Esophagus muscularis mucosa (tissue), 4 donors: ENCODE measurements at regions not wholly inside any gene's neighbourhood (a gene's known extent, or its start where the extent isn't known, plus 50 kb on each side); places are given as distances from the start of the nearest gene placed in this dataset.

ENCODE experiments used
- DNase-seq: peaks from one replicate; pipeline ENCODE4 v3.0.0-alpha.2; 2017; ENCODE audit errors: extremely low spot score
- H3K27ac ChIP-seq, 4 donors: fragments of 200-600 bp; sonication (generic); replicated peaks in 1 of 4; 1 replicate in 3 of 4; 2 replicates in 1 of 4; pipeline ENCODE4 v1.5.1; 2016 to 2019; ENCODE audit warnings: mild to moderate bottlenecking in 1 of 4
- H3K27me3 ChIP-seq, 4 donors: fragments of 200-600 bp; sonication (generic); one replicate each; pipeline versions ENCODE4 v1.5.1 to v1.6.0; 2016 to 2019
- H3K36me3 ChIP-seq, 4 donors: fragments of 200-600 bp; sonication (generic); one replicate each; pipeline ENCODE4 v1.5.1; 2016 to 2019
- H3K4me1 ChIP-seq, 4 donors: fragments of 200-600 bp; sonication (generic); one replicate each; pipeline ENCODE4 v1.5.1; 2016 to 2019
- H3K4me3 ChIP-seq, 4 donors: fragments of 200-600 bp; sonication (generic); 1 replicate in 2 of 4; 2 replicates in 2 of 4; pipeline ENCODE4 v1.5.1; 2016 to 2019; ENCODE audit warnings: mild to moderate bottlenecking in 4 of 4, moderate library complexity in 1 of 4
- H3K9me3 ChIP-seq, 4 donors: fragments of 200-600 bp; sonication (generic); 1 replicate in 3 of 4; 2 replicates in 1 of 4; pipeline ENCODE4 v1.5.1; 2016 to 2019
- CTCF ChIP-seq, 3 experiments: fragments of 200-600 bp in 2 of 3; fragments of 450-650 bp in 1 of 3; sonication (generic) in 2 of 3; IDR thresholded peaks; one replicate each; pipeline ENCODE4 v1.5.1; 2017 to 2019; ENCODE audit warnings: antibody characterized with exemption in 3 of 3, mild to moderate bottlenecking in 2 of 3, moderate library complexity in 1 of 3
- EP300 ChIP-seq: sonication (generic); formaldehyde crosslinking; IDR thresholded peaks from one replicate; pipeline ENCODE4 v1.6.1; 2017; ENCODE audit warnings: antibody characterized with exemption
- POLR2A ChIP-seq: fragments of 450-650 bp; IDR thresholded peaks from one replicate; pipeline ENCODE4 v1.6.1; 2017; ENCODE audit warnings: antibody characterized with exemption, moderate library complexity, mild to moderate bottlenecking, low read depth
- POLR2AphosphoS5 ChIP-seq, 2 donors: sonication (generic); formaldehyde crosslinking; IDR thresholded peaks; one replicate each; pipeline ENCODE4 v1.6.1; 2017; ENCODE audit warnings: antibody characterized with exemption in 2 of 2
- WGBS: methylation state at CpG from one replicate; pipeline ENCODE4 v1.1.5; 2018; 5-methylcytosine and 5-hydroxymethylcytosine counted together
- intact Hi-C: fragments of 100-400 bp; cut with DNase I; formaldehyde crosslinking; loops from one replicate; pipeline ENCODE4 v1.15.1; 2023

GRCh38 chr4:62676962-62677361, 1476.8 kb downstream of the ADGRL3 start:
- TF ChIP-seq EP300 (no peak), CTCF (IDR thresholded peaks at IDR 0.05) (no peak), POLR2AphosphoS5 (IDR thresholded peaks at IDR 0.05) (no peak), POLR2A (no peak)
- no peak overlapping the region for H3K4me3 ChIP-seq
- 78% methylated on average over 2 of the region's 2 CpGs for WGBS
- no peaks in the 10 kb centered on the region for H3K27me3 ChIP-seq
- intact Hi-C loops, result no loop called here
- peaks cover 0 to 6% (median 4%) of the 10 kb centered on the region in 4 donors for H3K9me3 ChIP-seq
- no peaks in the 10 kb centered on the region for H3K4me1 ChIP-seq
- no peak for DNase-seq
- no peaks in the 10 kb centered on the region for H3K36me3 ChIP-seq
- H3K27ac ChIP-seq, result no peak overlapping the region

GRCh38 chr4:62670514-62670913, 1470.4 kb downstream of the ADGRL3 start:
- WGBS, result 34% methylated on average over 2 of the region's 2 CpGs
- no peaks in the 10 kb centered on the region for H3K4me1 ChIP-seq
- H3K4me3 ChIP-seq, result no peak overlapping the region
- DNase-seq, result no peak
- TF ChIP-seq EP300, result no peak
- no peak for TF ChIP-seq POLR2A
- no peak for TF ChIP-seq CTCF (IDR thresholded peaks at IDR 0.05)
- no peak for TF ChIP-seq POLR2AphosphoS5 (IDR thresholded peaks at IDR 0.05)
- H3K27ac ChIP-seq, result no peak overlapping the region
- intact Hi-C loops, result no loop called here
- H3K36me3 ChIP-seq, result no peaks in the 10 kb centered on the region
- H3K9me3 ChIP-seq, result no peaks in the 10 kb centered on the region
- no peaks in the 10 kb centered on the region for H3K27me3 ChIP-seq

- Histone ChIP-seq H3K36me3 (no peaks in the 10 kb centered on the region), H3K27me3 (no peaks in the 10 kb centered on the region), H3K9me3 (no peaks in the 10 kb centered on the region), H3K27ac (no peak overlapping the region), H3K4me1 (no peaks in the 10 kb centered on the region), H3K4me3 (no peak overlapping the region)
- no peak for TF ChIP-seq POLR2AphosphoS5 (IDR thresholded peaks at IDR 0.05)
- no peak for TF ChIP-seq EP300
- TF ChIP-seq POLR2A, result no peak
- no peak for TF ChIP-seq CTCF (IDR thresholded peaks at IDR 0.05)
- 84% methylated on average over 4 of the region's 4 CpGs for WGBS
- no peak for DNase-seq
- intact Hi-C loops, result no loop called here
Measured at GRCh38 chr4:62661821-62662220, 1461.7 kb downstream of the ADGRL3 start.

- H3K27ac ChIP-seq, result no peak overlapping the region
- intact Hi-C loops, result no loop called here
- H3K4me1 ChIP-seq, result no peaks in the 10 kb centered on the region
- no peaks in the 10 kb centered on the region for H3K9me3 ChIP-seq
- H3K27me3 ChIP-seq, result no peaks in the 10 kb centered on the region
- 45% methylated on average over 1 of the region's 1 CpG for WGBS
- no peak overlapping the region for H3K4me3 ChIP-seq
- no peak for DNase-seq
- TF ChIP-seq POLR2A (no peak), CTCF (IDR thresholded peaks at IDR 0.05) (no peak), EP300 (no peak), POLR2AphosphoS5 (IDR thresholded peaks at IDR 0.05) (no peak)
- no peaks in the 10 kb centered on the region for H3K36me3 ChIP-seq
Measured at GRCh38 chr4:62656006-62656405, 1455.9 kb downstream of the ADGRL3 start.

- no peaks in the 10 kb centered on the region for H3K27me3 ChIP-seq
- no peaks in the 10 kb centered on the region for H3K9me3 ChIP-seq
- WGBS, result 38% methylated on average over 3 of the region's 3 CpGs
- intact Hi-C loops, result no loop called here
- no peak overlapping the region for H3K4me3 ChIP-seq
- no peak for TF ChIP-seq POLR2AphosphoS5 (IDR thresholded peaks at IDR 0.05)
- TF ChIP-seq CTCF (IDR thresholded peaks at IDR 0.05), result no peak
- no peak for TF ChIP-seq POLR2A
- TF ChIP-seq EP300, result no peak
- DNase-seq, result no peak
- no peaks in the 10 kb centered on the region for H3K4me1 ChIP-seq
- H3K27ac ChIP-seq, result no peak overlapping the region
- no peaks in the 10 kb centered on the region for H3K36me3 ChIP-seq
Measured at GRCh38 chr4:62644372-62644771, 1444.2 kb downstream of the ADGRL3 start.
